SU-DHL-6 (cell line): ENCODE measurements at regions not wholly inside any gene's neighbourhood (a gene's known extent, or its start where the extent isn't known, plus 50 kb on each side); places are given as distances from the start of the nearest gene placed in this dataset.

Experiments used
- H2AFZ ChIP-seq: fragments of 200-600 bp; sonication (generic); 2 replicates; pipeline ENCODE4 v1.6.1; 2014; ENCODE audit warnings: low read depth, mild to moderate bottlenecking, moderate library complexity, mixed read lengths, antibody characterized with exemption, low read length; ENCODE audit not compliant: severe bottlenecking
- H3F3A ChIP-seq: fragments of 200-600 bp; shearing (Covaris generic); 2 replicates; pipeline ENCODE4 v1.6.0; 2016; ENCODE audit warnings: antibody characterized with exemption, mild to moderate bottlenecking; ENCODE audit not compliant: insufficient read depth
- H3K27ac ChIP-seq: fragments of 200-600 bp; sonication (generic); 2 replicates; pipeline ENCODE4 v1.5.1; 2016; ENCODE audit warnings: low read depth, mild to moderate bottlenecking, low read length, moderate library complexity, mixed read lengths
- H3K27me3 ChIP-seq: fragments of 200-600 bp; sonication (generic), shearing (Covaris generic); 2 replicates; pipeline ENCODE4 v1.6.0; 2014; ENCODE audit warnings: mild to moderate bottlenecking, low read length
- H3K36me3 ChIP-seq: fragments of 200-600 bp; sonication (generic); 2 replicates; pipeline ENCODE4 v1.6.1; 2014; ENCODE audit warnings: mild to moderate bottlenecking, low read length, mixed read lengths
- H3K4me2 ChIP-seq: fragments of 300-600, 200-600 bp; shearing (Covaris generic), sonication (generic); 2 replicates; pipeline ENCODE4 v1.6.0; 2014; ENCODE audit warnings: low read length, low read depth, mild to moderate bottlenecking; ENCODE audit not compliant: poor library complexity, severe bottlenecking
- H3K4me3 ChIP-seq: fragments of 200-600 bp; sonication (generic); 2 replicates; pipeline ENCODE4 v1.5.1; 2014; ENCODE audit warnings: antibody characterized with exemption, low read length, mild to moderate bottlenecking, mixed read lengths; ENCODE audit not compliant: insufficient read depth, poor library complexity, severe bottlenecking
- H3K79me2 ChIP-seq: fragments of 200-600 bp; sonication (generic); 2 replicates; pipeline ENCODE4 v1.6.1; 2014; ENCODE audit warnings: mild to moderate bottlenecking, low read length, moderate library complexity; ENCODE audit not compliant: insufficient read depth
- H3K9ac ChIP-seq: fragments of 200-600 bp; sonication (generic); 2 replicates; pipeline ENCODE4 v1.7.0; 2014; ENCODE audit warnings: mild to moderate bottlenecking, low read length
- H3K9me2 ChIP-seq: fragments of 200-600 bp; sonication (generic); replicated peaks from 2 replicates; pipeline ENCODE4 v1.6.1; 2014; ENCODE audit warnings: low read length; ENCODE audit not compliant: insufficient read depth
- H3K9me3 ChIP-seq: fragments of 200-600 bp; sonication (generic); 2 replicates; pipeline ENCODE4 v1.6.1; 2014; ENCODE audit warnings: low read length, mixed read lengths; ENCODE audit not compliant: insufficient read depth
- H4K20me1 ChIP-seq: fragments of 200-600 bp; sonication (generic); 2 replicates; pipeline ENCODE4 v1.6.1; 2014; ENCODE audit warnings: low read depth, mild to moderate bottlenecking, antibody characterized with exemption, low read length, moderate library complexity, mixed read lengths
- EZH2phosphoT487 ChIP-seq: fragments of 200-600 bp; sonication (generic), shearing (Covaris generic); conservative IDR thresholded peaks from 2 replicates; pipeline ENCODE4 v1.6.1; 2018; ENCODE audit warnings: mild to moderate bottlenecking, antibody characterized with exemption, low read length, moderate library complexity, mixed read lengths
- TF ChIP-seq, protein P1 (sequence below): fragments of 200-600 bp; sonication (generic); IDR thresholded peaks from one replicate; pipeline ENCODE4 v1.5.1; 2017; ENCODE audit warnings: antibody characterized with exemption, mild to moderate bottlenecking, low read length, moderate library complexity; ENCODE audit not compliant: insufficient read depth, poor library complexity, severe bottlenecking

DNA sequence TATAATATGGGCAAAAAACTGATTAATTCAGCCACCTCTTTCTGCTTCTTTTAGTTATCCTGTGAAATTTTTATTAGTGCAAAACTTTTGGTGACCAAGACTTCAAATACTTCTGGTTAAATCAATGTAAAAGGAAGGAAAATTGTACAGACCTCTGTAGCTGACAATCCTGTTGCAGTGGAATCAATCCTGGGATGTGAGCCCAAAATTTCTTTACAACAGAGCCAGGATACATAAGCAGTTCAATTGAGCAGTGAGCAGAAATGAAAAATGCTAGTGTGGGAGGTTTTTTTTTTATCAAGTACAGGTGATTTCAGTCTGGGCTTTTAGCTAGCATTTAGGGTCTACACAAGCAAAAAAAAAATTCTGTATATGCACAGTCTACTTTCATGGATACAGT lies 398.0 kb downstream of the OTOL1 start:
- Histone ChIP-seq H3K79me2 (no peaks in the 10 kb centered on the region), H3K4me3 (no peak overlapping the region), H3K36me3 (no peaks in the 10 kb centered on the region), H3K9me3 (no peaks in the 10 kb centered on the region), H3K9me2 (no peaks in the 10 kb centered on the region), H3K27ac (no peak overlapping the region), H3K27me3 (no peaks in the 10 kb centered on the region), H4K20me1 (no peaks in the 10 kb centered on the region), H3F3A (no peaks in the 10 kb centered on the region), H3K4me2 (no peak overlapping the region), H3K9ac (no peak overlapping the region), H2AFZ (no peak overlapping the region)
- TF ChIP-seq EZH2phosphoT487 = no peak
- TF ChIP-seq, protein P1, sequence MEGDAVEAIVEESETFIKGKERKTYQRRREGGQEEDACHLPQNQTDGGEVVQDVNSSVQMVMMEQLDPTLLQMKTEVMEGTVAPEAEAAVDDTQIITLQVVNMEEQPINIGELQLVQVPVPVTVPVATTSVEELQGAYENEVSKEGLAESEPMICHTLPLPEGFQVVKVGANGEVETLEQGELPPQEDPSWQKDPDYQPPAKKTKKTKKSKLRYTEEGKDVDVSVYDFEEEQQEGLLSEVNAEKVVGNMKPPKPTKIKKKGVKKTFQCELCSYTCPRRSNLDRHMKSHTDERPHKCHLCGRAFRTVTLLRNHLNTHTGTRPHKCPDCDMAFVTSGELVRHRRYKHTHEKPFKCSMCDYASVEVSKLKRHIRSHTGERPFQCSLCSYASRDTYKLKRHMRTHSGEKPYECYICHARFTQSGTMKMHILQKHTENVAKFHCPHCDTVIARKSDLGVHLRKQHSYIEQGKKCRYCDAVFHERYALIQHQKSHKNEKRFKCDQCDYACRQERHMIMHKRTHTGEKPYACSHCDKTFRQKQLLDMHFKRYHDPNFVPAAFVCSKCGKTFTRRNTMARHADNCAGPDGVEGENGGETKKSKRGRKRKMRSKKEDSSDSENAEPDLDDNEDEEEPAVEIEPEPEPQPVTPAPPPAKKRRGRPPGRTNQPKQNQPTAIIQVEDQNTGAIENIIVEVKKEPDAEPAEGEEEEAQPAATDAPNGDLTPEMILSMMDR = no peak

DNA sequence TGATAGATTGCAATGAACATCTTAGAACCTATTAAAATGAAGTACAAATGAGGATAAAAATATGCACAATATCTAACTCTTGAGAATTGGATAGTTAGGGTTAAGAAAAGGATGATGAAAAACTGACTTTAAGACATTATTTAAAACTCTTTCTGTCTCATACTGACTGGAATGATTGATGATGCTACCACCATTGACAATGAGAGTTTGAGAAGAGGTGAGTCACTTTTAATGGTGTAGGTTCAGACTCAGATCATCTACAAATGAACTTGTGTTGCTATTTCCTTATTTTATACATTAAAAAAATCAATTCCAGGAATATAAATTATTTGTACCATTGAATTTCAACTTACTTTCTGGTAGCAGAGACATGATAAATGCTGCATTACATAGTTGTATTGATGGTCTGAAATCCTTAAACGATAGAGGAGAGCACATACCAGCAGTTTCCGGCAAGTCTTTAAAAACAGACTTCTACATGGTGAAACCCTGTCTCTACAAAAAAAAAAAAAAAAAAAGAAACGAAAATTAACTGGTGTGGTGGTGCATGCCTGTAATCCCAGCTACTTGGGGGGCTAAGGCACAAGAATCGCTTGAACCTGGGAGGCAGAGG lies 409.0 kb downstream of the OTOL1 start:
- Histone ChIP-seq H3K9me3 (no peaks in the 10 kb centered on the region), H3K27me3 (no peaks in the 10 kb centered on the region), H3K9me2 (no peaks in the 10 kb centered on the region), H3K4me2 (no peak overlapping the region), H3F3A (no peaks in the 10 kb centered on the region), H3K4me3 (no peak overlapping the region), H3K36me3 (no peaks in the 10 kb centered on the region), H3K9ac (no peak overlapping the region), H3K79me2 (no peaks in the 10 kb centered on the region), H3K27ac (no peak overlapping the region), H2AFZ (no peak overlapping the region), H4K20me1 (no peaks in the 10 kb centered on the region)
- TF ChIP-seq, protein P1 = no peak
- TF ChIP-seq EZH2phosphoT487 = no peak

DNA sequence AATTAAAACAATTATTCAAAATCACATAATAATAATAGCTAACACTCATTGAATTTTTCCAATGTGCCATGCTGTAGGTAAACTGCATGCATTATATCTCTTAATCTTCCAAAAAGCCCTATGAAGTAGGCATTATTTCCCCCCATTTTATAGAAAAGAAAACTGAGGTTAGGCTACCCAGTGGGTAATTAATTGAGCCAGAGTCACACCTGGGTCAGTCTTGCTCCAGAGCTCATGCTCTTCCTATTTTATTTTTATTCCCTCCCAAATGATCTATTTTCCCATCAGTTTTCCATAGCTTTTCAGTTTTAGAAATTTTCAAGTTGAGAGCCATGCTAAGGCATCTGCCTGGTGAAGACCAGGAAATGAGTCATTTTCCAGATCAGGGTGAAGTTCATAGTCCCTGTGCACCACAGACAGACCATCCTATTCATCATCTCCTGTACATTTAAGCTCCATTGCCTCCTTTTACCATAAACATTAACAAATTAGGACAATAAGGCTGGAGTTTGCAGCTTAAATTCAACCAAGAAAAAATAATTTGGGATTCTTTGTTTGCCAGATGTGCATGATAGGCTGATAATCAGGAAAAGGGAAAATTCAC lies 417.3 kb downstream of the OTOL1 start:
- H3K4me3 ChIP-seq = no peak overlapping the region

More for the DNA sequence above, 417.3 kb downstream of the OTOL1 start:
- Histone ChIP-seq H3K9me3 (no peaks in the 10 kb centered on the region; the same call in 1 of the 2 replicates), H2AFZ (no peak overlapping the region), H3K4me2 (no peak overlapping the region), H3K9me2 (no peaks in the 10 kb centered on the region), H3K27me3 (no peaks in the 10 kb centered on the region), H3K79me2 (no peaks in the 10 kb centered on the region), H4K20me1 (no peaks in the 10 kb centered on the region), H3K36me3 (no peaks in the 10 kb centered on the region), H3F3A (no peaks in the 10 kb centered on the region), H3K9ac (no peak overlapping the region), H3K27ac (no peak overlapping the region)
- TF ChIP-seq EZH2phosphoT487 = no peak
- TF ChIP-seq, protein P1 = no peak
